ENCODE measurements at regions not wholly inside any gene's neighbourhood (a gene's known extent, or its start where the extent isn't known, plus 50 kb on each side); places are given as distances from the start of the nearest gene placed in this dataset.

DNA sequence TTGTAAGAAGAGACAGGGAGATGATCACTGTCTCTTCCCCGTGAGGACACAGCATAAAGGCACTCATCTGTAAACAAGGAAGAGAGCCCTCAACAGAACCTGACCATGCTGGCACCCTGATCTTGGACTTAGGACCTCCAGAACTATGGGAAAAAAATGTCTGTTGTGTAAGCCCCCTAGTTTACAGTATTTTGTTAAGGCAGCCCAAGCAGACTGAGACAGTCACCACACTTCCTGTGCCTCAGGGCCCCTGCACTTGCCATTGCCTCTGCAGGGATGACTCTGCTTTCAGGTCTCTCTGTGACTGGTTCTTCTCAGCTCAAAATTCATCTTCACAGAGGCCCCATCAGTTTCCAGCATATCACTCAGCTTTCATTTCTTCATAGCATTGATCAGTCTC lies 372.1 kb downstream of the TLE1 start:
- TF ChIP-seq, protein P1, sequence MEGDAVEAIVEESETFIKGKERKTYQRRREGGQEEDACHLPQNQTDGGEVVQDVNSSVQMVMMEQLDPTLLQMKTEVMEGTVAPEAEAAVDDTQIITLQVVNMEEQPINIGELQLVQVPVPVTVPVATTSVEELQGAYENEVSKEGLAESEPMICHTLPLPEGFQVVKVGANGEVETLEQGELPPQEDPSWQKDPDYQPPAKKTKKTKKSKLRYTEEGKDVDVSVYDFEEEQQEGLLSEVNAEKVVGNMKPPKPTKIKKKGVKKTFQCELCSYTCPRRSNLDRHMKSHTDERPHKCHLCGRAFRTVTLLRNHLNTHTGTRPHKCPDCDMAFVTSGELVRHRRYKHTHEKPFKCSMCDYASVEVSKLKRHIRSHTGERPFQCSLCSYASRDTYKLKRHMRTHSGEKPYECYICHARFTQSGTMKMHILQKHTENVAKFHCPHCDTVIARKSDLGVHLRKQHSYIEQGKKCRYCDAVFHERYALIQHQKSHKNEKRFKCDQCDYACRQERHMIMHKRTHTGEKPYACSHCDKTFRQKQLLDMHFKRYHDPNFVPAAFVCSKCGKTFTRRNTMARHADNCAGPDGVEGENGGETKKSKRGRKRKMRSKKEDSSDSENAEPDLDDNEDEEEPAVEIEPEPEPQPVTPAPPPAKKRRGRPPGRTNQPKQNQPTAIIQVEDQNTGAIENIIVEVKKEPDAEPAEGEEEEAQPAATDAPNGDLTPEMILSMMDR (conservative IDR thresholded peaks at IDR 0.05; ENCODE audit: low read length), result no peak
- TF ChIP-seq EZH2phosphoT487 (IDR thresholded peaks at IDR 0.05; ENCODE audit: borderline replicate concordance), result no peak

Data from Loucy (cell line).